ELR (cell line): ENCODE measurements at regions not wholly inside any gene's neighbourhood (a gene's known extent, or its start where the extent isn't known, plus 50 kb on each side); places are given as distances from the start of the nearest gene placed in this dataset.

ENCODE experiments used
- DNase-seq: peaks from one replicate; pipeline ENCODE4 v3.0.0-alpha.2; 2015; ENCODE audit warnings: low read depth

- DNase-seq, result no peak
Observed at GRCh38 chr6:53974941-53975340, 136.3 kb upstream of the MLIP start.

- no peak for DNase-seq
Observed at GRCh38 chr6:53975941-53976615, 135.2 kb upstream of the MLIP start.

GRCh38 chr6:53977551-53977950 is 133.7 kb upstream of the MLIP start:
- no peak for DNase-seq

DNA sequence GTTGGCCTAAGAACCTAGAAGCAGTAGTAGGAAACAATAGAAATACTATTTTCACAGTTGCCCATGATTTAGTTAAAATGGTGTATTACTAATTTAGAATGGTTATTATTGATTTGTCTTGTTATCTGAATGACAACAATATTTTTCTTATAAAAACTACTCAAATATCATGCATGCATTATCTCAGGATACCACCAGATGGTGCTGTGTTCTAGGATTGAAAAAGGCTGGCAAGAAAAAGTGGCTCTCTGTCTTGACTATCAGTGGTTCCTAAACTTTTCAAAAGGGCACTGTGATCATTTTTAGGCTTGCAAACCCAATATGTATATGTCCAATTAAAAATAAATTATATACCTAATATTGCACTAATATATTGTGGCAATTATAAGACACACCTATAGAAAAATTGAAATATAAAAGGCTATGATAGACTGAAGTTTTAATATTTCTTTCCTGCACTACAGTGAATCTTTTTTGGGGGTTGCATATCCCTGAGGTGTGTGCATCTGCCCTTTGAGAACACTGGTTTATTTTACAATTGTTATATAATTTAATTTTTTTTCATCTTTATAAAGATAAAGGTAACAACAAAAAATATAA is 131.7 kb upstream of the MLIP start:
- DNase-seq, result peak; percentile 66

DNA sequence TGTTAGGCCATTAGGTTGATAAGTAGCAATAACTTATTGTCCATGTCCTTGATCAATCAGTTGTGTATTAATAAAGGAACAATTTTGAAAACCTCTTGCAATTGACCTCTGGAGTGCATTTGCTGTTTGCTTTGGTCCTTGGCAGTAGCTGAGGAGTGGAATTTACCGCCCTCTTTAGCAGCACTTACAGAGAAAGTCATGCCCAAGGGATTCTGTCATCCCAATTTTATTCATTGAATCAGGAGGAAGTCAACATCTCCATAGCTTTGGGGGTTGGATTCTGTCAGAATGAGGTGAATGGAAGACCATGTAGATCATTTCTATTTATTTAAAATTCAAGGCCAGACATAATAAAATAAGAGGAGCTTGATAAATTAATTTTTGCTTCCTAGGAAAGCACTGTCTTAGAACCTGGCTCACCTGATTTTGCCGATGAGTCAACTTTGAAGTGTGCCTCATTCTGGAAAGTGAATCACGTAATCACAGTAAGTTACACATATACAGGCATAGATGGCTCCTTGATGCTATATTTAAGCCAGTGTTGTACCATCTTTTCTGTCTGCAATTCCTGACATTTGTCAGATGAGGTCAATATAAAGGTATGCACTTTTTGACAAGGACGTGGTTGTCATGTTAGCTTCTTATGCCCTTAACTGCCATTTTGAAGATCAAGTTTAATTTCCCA is 128.7 kb upstream of the MLIP start:
- peak; percentile 40 for DNase-seq

DNA sequence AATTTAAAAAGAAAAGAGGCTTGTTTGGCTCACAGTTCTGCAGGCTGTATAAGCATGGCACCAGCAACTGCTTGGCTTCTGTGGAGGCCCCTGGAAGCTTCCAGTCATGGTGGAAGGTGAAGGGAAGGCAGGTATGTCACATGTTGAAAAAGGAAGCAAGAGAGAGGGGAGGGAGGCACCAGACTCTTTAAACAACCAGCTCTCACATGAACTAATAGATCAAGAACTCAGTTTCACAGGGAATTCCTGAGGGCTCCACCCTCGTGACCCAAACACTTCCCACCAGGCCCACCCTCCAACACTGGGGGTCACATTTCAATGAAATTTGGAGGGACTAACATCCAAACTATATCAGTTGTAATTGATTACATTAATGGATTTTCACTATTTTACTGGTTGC is 127.9 kb upstream of the MLIP start:
- no peak for DNase-seq

GRCh38 chr6:53984163-53984562 is 127.1 kb upstream of the MLIP start:
- DNase-seq, result peak; percentile 98

GRCh38 chr6:53984581-53984980 is 126.7 kb upstream of the MLIP start:
- no peak for DNase-seq

GRCh38 chr6:53985366-53985765 is 125.9 kb upstream of the MLIP start:
- DNase-seq, result no peak

DNA sequence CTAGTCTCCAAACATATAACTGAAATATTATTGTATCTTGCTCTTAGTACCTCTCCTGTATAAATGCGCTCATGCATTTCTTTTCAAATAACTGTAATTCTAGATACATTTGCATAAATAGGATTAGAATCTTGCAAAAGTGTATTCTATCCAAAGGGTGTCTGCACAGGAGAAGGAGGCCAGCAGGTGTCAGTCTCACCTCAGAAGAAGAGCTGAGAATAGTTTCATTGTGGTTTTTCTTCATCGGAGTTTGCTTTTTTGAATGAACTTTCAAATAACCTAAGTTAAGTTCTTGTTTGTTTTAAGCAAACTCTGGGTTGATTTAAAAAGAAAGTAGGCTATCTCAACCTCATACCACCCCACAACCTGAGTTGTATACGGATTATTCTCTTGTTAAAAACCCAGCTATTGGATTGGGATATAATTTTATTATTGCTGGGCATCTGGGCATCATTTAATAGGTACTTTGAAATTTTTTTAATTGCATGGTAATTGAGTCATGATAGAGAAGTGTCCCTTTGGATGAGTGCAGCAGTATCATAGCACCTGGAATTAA is 125.0 kb upstream of the MLIP start:
- peak; percentile 71 for DNase-seq

DNA sequence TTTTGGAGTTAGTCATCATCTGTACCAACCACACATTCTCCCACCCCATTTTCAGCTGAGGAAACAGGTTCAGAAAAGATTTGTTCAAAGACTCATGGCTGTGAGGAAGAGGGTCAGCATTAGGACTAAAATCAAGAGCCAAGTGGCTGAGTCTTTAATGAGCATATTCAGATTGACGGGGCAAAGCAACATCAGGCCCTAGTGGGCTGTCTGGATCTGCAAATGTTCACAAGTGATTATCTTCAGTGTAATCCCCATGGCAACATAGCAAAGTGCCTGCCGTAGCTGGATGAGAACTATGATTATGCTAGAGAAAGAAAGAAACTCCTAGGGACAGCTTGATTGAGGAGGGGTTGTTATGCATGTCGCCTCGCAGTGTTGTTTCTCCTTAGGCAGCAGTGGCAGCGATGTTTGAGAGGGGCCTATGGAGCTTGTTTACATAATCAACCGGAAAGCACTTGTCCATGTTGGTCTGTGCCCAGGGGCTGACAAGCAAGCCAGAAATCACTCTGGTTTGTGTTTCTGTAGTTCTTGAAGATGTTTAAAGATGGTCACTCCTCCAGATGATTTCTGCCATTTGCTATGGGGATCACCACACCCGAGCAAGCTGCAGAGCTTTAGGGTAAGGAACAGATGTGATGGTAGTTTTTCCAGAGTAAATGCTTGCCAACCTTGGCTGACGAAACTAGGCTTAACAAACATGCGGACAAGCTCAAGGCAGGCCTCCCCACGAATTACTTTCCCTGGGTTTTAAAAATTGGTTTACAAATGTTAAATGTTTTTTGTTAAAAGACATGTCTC is 124.3 kb upstream of the MLIP start:
- DNase-seq, result no peak

DNA sequence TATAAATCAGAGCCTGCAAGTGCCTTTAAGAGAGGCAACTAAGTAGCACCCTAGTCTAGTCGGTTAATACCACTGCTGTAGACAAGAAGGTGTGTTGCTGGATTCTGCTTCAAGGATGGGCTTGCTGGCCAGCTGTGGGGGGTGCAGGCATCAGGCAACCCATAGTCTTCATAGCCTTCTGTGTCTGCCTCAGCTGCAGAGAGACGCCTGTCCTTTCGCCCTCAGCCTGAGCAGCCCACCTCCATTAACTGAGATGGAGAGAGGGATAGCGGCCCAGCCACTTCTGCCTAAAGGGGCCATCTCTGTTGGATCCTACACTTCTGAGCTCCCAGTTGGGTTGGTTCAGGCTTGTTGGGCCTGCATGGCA is 123.7 kb upstream of the MLIP start:
- no peak for DNase-seq

GRCh38 chr6:53989504-53989903 is 121.7 kb upstream of the MLIP start:
- DNase-seq, result no peak

GRCh38 chr6:53992522-53992921 is 118.7 kb upstream of the MLIP start:
- no peak for DNase-seq

DNA sequence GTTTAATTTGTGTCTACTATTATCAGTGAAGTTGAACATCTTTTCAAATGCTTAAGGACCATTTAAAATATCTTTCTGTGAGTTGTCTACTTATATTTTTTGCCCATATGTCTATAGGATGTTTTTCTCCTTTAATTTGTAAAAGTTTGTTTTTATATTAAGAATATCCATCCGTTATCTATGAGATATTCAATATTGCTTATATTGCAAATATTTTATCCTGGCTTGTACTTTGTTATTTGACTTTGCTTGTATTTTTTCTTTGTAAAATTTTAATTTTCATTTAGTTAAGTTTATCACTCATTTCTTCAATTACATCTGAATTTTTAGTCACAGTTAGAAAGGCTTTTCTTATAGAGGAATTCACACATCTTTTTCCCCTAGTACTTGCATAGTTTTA is 117.0 kb upstream of the MLIP start:
- no peak for DNase-seq

DNA sequence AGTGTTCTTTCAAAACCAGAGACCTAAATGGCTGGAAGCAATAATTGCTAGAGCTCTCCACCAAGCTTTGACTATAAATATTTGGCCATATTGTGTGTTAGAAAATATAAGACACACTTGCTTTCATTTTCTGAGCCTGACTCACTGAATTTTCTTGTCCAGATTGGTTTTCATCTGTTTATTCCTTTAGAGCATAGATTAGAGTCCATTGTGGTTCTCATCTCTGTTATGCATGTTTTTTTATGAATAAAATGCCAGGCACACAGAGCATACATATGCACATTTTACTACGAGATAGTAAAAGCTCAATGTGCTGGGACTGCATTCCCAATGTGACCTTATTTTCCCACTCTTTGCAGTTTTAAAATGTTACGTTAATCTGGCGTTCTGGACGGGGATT is 115.3 kb upstream of the MLIP start:
- no peak for DNase-seq

DNA sequence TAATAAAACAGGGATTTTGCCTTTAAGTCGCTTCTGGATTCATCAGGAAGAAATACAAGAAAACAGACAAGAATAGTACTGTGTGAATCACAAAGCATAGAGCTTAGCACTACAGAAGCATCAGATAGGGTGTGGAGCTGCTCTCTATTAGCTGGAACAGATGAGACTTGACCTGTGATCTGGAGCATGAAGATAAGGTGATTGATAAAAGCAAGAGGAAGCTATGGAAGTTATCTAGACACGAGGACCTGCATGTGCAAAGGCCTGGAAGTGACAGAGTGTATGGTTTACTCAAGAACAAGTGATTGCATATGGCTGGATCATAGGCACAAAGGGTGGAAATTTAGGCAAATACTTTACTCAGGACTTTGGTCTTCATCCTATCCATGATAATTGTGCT is 112.9 kb upstream of the MLIP start:
- DNase-seq, result no peak

DNA sequence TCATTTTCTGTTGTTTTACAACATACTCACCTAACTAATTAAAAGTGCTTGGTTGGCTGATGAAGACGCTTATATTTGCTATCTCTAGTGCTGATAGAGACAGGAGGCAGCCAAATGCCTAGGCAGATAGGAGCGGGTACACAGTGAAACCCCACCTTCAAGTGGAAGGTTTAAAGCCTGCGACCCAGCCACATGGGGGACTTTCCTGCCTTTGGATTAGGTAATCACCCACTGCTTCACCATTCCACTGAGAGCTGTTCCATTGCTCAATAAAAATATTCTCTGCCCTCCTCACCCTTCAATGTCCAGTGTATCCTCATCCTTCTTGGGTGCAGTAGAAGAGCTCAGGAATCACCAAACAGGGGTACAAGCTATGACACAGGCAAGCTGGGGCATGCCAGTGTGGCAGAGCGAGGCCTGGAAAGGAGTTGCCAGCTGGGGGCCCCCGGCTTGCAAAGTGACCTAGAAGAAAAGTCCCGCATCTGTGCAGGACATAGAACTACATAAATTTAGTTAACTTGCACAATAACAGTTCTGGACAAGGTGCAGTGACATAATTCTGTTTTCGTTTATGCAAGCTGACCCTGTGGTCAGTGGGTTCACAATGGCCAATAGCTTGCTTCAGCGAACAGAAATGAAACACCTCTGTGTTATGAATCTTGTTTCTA is 112.0 kb upstream of the MLIP start:
- DNase-seq, result no peak

GRCh38 chr6:54002116-54002515 is 109.1 kb upstream of the MLIP start:
- peak; percentile 34 for DNase-seq

- no peak for DNase-seq
Observed at GRCh38 chr6:54003316-54003715, 107.9 kb upstream of the MLIP start.

DNA sequence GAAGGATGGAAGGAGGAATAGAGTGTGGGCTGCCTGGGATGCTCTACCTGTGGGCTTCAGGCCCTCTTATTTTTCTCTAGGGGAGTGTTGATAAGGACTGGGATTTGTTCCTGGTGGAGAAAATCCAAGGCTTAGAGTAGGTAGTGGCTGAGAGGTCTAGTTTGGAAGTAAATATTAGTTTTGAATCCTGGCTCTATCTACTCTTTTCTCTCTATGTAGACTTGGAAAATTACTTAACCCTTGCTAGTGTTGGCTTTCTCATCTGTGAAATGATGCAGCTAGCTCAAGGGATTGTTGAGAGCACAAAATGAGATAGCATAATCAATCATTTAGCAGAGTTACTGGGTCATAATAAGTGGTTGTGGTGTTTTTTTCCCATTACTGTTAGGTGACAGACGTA is 102.7 kb upstream of the MLIP start:
- DNase-seq, result no peak

DNA sequence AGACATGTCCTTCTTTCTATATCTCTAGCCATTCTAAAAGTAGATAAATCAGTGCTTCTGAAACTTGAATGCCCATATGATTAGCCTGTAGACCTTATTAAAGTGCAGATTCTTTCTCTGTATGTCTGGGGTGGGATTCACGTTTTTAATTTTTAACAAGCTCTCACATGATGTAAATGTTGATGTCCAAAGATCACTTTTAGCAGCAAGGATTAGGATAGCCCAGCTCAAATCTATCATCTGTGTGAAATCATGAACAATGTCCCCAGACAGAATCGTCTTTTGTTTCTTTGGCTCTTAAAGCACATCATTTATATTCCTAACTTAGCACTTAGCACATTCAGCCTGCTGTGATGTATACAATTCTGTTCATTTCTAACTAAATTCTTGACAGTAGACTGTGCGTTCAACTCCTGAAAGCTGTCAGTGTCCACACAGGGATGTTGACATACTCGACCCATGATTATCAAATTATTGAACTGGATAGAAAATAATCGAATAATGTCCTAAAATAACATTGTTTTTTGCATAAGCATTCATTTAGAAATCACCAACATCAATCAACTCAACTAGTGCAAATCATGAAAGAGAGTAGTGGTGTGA is 102.1 kb upstream of the MLIP start:
- DNase-seq, result no peak
